ENCODE measurements at regions not wholly inside any gene's neighbourhood (a gene's known extent, or its start where the extent isn't known, plus 50 kb on each side); places are given as distances from the start of the nearest gene placed in this dataset.

GRCh38 chr10:120702032-120702431 is 149.1 kb upstream of the WDR11 start:
- Histone ChIP-seq H3K79me1 (ENCODE audit: insufficient read depth, low read depth, low read length, poor library complexity, severe bottlenecking) (no peaks in the 10 kb centered on the region), H3K27ac (ENCODE audit: insufficient read length, low read depth, low read length) (no peak overlapping the region), H4K20me1 (ENCODE audit: control insufficient read depth, insufficient read depth, insufficient read length) (no peaks in the 10 kb centered on the region), H3K23ac (ENCODE audit: insufficient read length, low read depth, low read length) (no peak overlapping the region), H2BK5ac (ENCODE audit: insufficient read length, low read length) (no peak overlapping the region), H3K4me1 (ENCODE audit: insufficient read depth, low read length) (no peaks in the 10 kb centered on the region), H2BK12ac (ENCODE audit: insufficient read length, low read depth, low read length) (no peak overlapping the region), H3K18ac (ENCODE audit: insufficient read length, low read depth, low read length) (no peak overlapping the region), H2AK5ac (ENCODE audit: insufficient read length, low read length) (no peak overlapping the region), H3T11ph (ENCODE audit: low read length) (no peak overlapping the region), H3K27me3 (ENCODE audit: insufficient read depth, low read length) (no peaks in the 10 kb centered on the region), H3K23me2 (ENCODE audit: insufficient read length, low read depth, low read length, poor library complexity, severe bottlenecking) (no peaks in the 10 kb centered on the region), H2AFZ (ENCODE audit: low read length) (no peak overlapping the region), H2BK120ac (ENCODE audit: low read depth, low read length, poor library complexity, severe bottlenecking) (no peak overlapping the region), H3K79me2 (ENCODE audit: insufficient read depth, low read length) (no peaks in the 10 kb centered on the region), H3K9me3 (ENCODE audit: control insufficient read depth, low read depth, low read length) (no peaks in the 10 kb centered on the region), H4K91ac (ENCODE audit: insufficient read length, low read depth, low read length) (no peak overlapping the region), H4K5ac (ENCODE audit: insufficient read length, low read depth, low read length) (no peak overlapping the region), H2BK15ac (ENCODE audit: low read depth, low read length) (no peak overlapping the region), H3K4ac (ENCODE audit: low read depth, low read length) (no peak overlapping the region), H4K8ac (replicated peaks; ENCODE audit: insufficient read length, low read depth, low read length) (no peak overlapping the region), H3K56ac (ENCODE audit: insufficient read length, low read depth, low read length) (no peak overlapping the region), H3K9ac (ENCODE audit: extremely low read depth, insufficient read length, low read length) (no peak overlapping the region), H3K14ac (ENCODE audit: insufficient read depth, low read length) (no peak overlapping the region), H3K4me2 (ENCODE audit: insufficient read depth, insufficient read length, low read length) (no peak overlapping the region), H2BK20ac (ENCODE audit: low read depth, low read length, poor library complexity, severe bottlenecking) (no peak overlapping the region)
- Mint-ChIP-seq H3K27ac (no peak overlapping the region), H3K36me3 (ENCODE audit: insufficient read depth in 1 of 3, low read depth in 3 of 3) (peaks cover 2 to 19% (median 7%) of the 10 kb centered on the region in 3 experiments; a peak in 5 of 7 replicates), H3K27me3 (ENCODE audit: low read depth) (peaks cover 5% of the 10 kb centered on the region), H3K9me3 (peaks cover 16 to 19% of the 10 kb centered on the region in 2 experiments), H3K4me3 (no peak overlapping the region), H3K4me1 (no peaks in the 10 kb centered on the region)
- no CpG with 5 or more reads among the region's 1 CpG for WGBS (ENCODE audit: extremely low coverage, insufficient read length, low lambda C conversion rate)
- no peak for DNase-seq
- TF ChIP-seq CTCF (conservative IDR thresholded peaks at IDR 0.05) = no peak

All from H9 (cell line).